NB4 (cell line): ENCODE measurements at regions not wholly inside any gene's neighbourhood (a gene's known extent, or its start where the extent isn't known, plus 50 kb on each side); places are given as distances from the start of the nearest gene placed in this dataset.

ENCODE experiments used
- MYC ChIP-seq: IDR thresholded peaks from 2 replicates; pipeline ENCODE4 v1.6.1; 2011; ENCODE audit warnings: low read depth, low read length
- TF ChIP-seq, protein P1 (sequence below): IDR thresholded peaks from one replicate; pipeline ENCODE4 v1.5.1; 2012; ENCODE audit warnings: low read depth, low read length

DNA sequence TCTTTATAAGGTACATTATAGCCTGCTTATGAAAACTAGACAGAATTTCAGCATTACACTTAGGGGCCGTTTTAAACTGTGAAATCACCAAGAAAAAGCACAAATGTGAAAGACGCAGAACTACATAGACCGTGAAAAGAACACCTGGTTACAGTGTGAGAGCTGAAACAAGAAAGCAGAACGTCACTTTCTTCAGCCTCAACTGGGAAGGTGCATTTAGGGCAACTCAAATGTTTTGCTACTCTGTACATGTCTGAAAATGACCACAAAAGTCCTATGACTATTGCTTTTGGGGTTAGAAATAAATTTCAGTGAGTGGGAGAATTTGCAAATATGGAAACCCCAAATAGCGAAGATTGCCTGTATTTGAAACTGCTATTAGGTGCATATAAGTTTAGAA, 268.7 kb downstream of the OLFM3 start:
- TF ChIP-seq, protein P1, sequence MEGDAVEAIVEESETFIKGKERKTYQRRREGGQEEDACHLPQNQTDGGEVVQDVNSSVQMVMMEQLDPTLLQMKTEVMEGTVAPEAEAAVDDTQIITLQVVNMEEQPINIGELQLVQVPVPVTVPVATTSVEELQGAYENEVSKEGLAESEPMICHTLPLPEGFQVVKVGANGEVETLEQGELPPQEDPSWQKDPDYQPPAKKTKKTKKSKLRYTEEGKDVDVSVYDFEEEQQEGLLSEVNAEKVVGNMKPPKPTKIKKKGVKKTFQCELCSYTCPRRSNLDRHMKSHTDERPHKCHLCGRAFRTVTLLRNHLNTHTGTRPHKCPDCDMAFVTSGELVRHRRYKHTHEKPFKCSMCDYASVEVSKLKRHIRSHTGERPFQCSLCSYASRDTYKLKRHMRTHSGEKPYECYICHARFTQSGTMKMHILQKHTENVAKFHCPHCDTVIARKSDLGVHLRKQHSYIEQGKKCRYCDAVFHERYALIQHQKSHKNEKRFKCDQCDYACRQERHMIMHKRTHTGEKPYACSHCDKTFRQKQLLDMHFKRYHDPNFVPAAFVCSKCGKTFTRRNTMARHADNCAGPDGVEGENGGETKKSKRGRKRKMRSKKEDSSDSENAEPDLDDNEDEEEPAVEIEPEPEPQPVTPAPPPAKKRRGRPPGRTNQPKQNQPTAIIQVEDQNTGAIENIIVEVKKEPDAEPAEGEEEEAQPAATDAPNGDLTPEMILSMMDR = no peak
- TF ChIP-seq MYC = no peak
